ENCODE measurements at regions not wholly inside any gene's neighbourhood (a gene's known extent, or its start where the extent isn't known, plus 50 kb on each side); places are given as distances from the start of the nearest gene placed in this dataset.

DNA sequence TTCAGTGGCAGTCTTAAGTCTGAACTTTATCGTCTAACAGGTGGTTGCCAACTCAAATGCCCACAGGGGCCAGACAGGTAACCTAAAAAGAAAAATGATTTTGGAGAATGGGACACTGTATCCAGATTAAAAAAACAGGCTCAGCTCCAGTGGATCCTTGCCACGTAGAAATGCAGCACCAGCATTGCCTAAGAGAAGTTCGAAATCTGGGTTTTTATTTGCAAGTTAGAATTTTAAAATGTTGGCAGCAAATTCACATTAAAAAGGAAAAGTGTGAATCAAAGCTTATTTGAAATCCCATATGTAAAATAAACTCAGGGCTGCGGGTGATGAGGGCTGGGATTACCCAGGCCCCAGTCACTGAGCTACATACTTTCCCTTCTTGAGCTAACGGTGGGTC is 408.5 kb upstream of the SUCLG2 start:
- no peak for TF ChIP-seq EZH2phosphoT487 (IDR thresholded peaks at IDR 0.05; ENCODE audit: borderline replicate concordance)
- TF ChIP-seq, protein P1, sequence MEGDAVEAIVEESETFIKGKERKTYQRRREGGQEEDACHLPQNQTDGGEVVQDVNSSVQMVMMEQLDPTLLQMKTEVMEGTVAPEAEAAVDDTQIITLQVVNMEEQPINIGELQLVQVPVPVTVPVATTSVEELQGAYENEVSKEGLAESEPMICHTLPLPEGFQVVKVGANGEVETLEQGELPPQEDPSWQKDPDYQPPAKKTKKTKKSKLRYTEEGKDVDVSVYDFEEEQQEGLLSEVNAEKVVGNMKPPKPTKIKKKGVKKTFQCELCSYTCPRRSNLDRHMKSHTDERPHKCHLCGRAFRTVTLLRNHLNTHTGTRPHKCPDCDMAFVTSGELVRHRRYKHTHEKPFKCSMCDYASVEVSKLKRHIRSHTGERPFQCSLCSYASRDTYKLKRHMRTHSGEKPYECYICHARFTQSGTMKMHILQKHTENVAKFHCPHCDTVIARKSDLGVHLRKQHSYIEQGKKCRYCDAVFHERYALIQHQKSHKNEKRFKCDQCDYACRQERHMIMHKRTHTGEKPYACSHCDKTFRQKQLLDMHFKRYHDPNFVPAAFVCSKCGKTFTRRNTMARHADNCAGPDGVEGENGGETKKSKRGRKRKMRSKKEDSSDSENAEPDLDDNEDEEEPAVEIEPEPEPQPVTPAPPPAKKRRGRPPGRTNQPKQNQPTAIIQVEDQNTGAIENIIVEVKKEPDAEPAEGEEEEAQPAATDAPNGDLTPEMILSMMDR (conservative IDR thresholded peaks at IDR 0.05; ENCODE audit: low read length) = no peak
- H3K9ac ChIP-seq (ENCODE audit: low read depth, low read length, poor library complexity, severe bottlenecking) = no peak overlapping the region
- H3K79me2 ChIP-seq (ENCODE audit: insufficient read depth, low read length) = no peaks in the 10 kb centered on the region
- no peaks in the 10 kb centered on the region for H3K36me3 ChIP-seq (ENCODE audit: insufficient read depth, low read length)
- H3K4me3 ChIP-seq (ENCODE audit: low read length, poor library complexity, severe bottlenecking) = no peak overlapping the region
- no peaks in the 10 kb centered on the region for H3K27me3 ChIP-seq (ENCODE audit: insufficient read depth, low read length, poor library complexity, severe bottlenecking)
- H3K9me2 ChIP-seq (replicated peaks; ENCODE audit: low read depth, low read length) = no peaks in the 10 kb centered on the region
- H3K9me3 ChIP-seq (ENCODE audit: insufficient read depth, low read depth, low read length) = no peaks in the 10 kb centered on the region
- no peaks in the 10 kb centered on the region for H4K20me1 ChIP-seq (ENCODE audit: insufficient read depth, low read length, poor library complexity, severe bottlenecking)
- no peaks in the 10 kb centered on the region for H3F3A ChIP-seq (ENCODE audit: low read depth)
- no peaks in the 10 kb centered on the region for H3K4me1 ChIP-seq (ENCODE audit: insufficient read depth, low read length, poor library complexity, severe bottlenecking)
- H3K4me2 ChIP-seq (ENCODE audit: low read depth, low read length, poor library complexity, severe bottlenecking) = no peak overlapping the region
- no peak overlapping the region for H2AFZ ChIP-seq (ENCODE audit: low read length)

GRCh38 chr3:68060910-68061309 is 406.5 kb upstream of the SUCLG2 start:
- Histone ChIP-seq H3K9me3 (ENCODE audit: insufficient read depth, low read depth, low read length) (no peaks in the 10 kb centered on the region), H3K4me3 (ENCODE audit: low read length, poor library complexity, severe bottlenecking) (no peak overlapping the region), H3K36me3 (ENCODE audit: insufficient read depth, low read length) (no peaks in the 10 kb centered on the region), H2AFZ (ENCODE audit: low read length) (no peak overlapping the region), H3K9ac (ENCODE audit: low read depth, low read length, poor library complexity, severe bottlenecking) (no peak overlapping the region), H3K4me1 (ENCODE audit: insufficient read depth, low read length, poor library complexity, severe bottlenecking) (no peaks in the 10 kb centered on the region), H3K9me2 (replicated peaks; ENCODE audit: low read depth, low read length) (no peaks in the 10 kb centered on the region), H3F3A (ENCODE audit: low read depth) (no peaks in the 10 kb centered on the region), H4K20me1 (ENCODE audit: insufficient read depth, low read length, poor library complexity, severe bottlenecking) (no peaks in the 10 kb centered on the region), H3K4me2 (ENCODE audit: low read depth, low read length, poor library complexity, severe bottlenecking) (no peak overlapping the region), H3K27me3 (ENCODE audit: insufficient read depth, low read length, poor library complexity, severe bottlenecking) (no peaks in the 10 kb centered on the region), H3K79me2 (ENCODE audit: insufficient read depth, low read length) (no peaks in the 10 kb centered on the region)
- no peak for TF ChIP-seq EZH2phosphoT487 (IDR thresholded peaks at IDR 0.05; ENCODE audit: borderline replicate concordance)
- TF ChIP-seq, protein P1 (conservative IDR thresholded peaks at IDR 0.05; ENCODE audit: low read length) = no peak

DNA sequence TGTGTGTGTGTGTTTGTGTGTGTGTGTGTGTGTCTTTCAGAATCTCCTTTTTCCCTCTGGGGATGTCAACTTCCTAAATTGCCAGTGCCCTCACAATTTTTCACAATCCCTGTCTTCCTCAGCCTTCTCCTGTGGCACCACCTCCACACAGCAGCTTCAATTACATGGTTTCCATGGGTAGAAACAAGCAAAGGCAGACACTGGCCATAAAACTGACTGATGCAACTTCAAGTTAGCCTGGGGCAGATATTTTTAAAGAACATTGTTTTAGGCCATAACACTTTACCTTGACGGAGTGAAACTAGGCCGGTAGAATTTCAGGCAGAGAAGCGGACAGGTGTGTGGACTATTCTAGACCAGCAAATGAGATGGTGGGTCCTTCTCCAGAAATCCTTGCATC is 405.8 kb upstream of the SUCLG2 start:
- no peaks in the 10 kb centered on the region for H3K79me2 ChIP-seq (ENCODE audit: insufficient read depth, low read length)
- H3K9me2 ChIP-seq (replicated peaks; ENCODE audit: low read depth, low read length) = no peaks in the 10 kb centered on the region
- no peak overlapping the region for H3K4me3 ChIP-seq (ENCODE audit: low read length, poor library complexity, severe bottlenecking)
- no peak overlapping the region for H3K4me2 ChIP-seq (ENCODE audit: low read depth, low read length, poor library complexity, severe bottlenecking)
- no peaks in the 10 kb centered on the region for H4K20me1 ChIP-seq (ENCODE audit: insufficient read depth, low read length, poor library complexity, severe bottlenecking)
- no peak overlapping the region for H3K9ac ChIP-seq (ENCODE audit: low read depth, low read length, poor library complexity, severe bottlenecking)
- no peak for TF ChIP-seq EZH2phosphoT487 (IDR thresholded peaks at IDR 0.05; ENCODE audit: borderline replicate concordance)
- TF ChIP-seq, protein P1 (conservative IDR thresholded peaks at IDR 0.05; ENCODE audit: low read length) = no peak
- no peak overlapping the region for H2AFZ ChIP-seq (ENCODE audit: low read length)
- no peaks in the 10 kb centered on the region for H3K9me3 ChIP-seq (ENCODE audit: insufficient read depth, low read depth, low read length)
- no peaks in the 10 kb centered on the region for H3F3A ChIP-seq (ENCODE audit: low read depth)
- no peaks in the 10 kb centered on the region for H3K27me3 ChIP-seq (ENCODE audit: insufficient read depth, low read length, poor library complexity, severe bottlenecking)
- H3K36me3 ChIP-seq (ENCODE audit: insufficient read depth, low read length) = no peaks in the 10 kb centered on the region
- no peaks in the 10 kb centered on the region for H3K4me1 ChIP-seq (ENCODE audit: insufficient read depth, low read length, poor library complexity, severe bottlenecking)
